HepG2 (cell line): ENCODE measurements at regions not wholly inside any gene's neighbourhood (a gene's known extent, or its start where the extent isn't known, plus 50 kb on each side); places are given as distances from the start of the nearest gene placed in this dataset.

Source experiments
- ATAC-seq: fragments of 200-7000 bp; cut with Tn5 transposase; 3 replicates; pipeline ENCODE4 v1.9.1; 2020; ENCODE audit warnings: mild to moderate bottlenecking, moderate library complexity
- BruUV-seq: library from RNA; stranded (reverse); fragments of 400-500 nt; replicated peaks from 2 replicates; lab custom pipeline; 2021; lab: Mats Ljungman, UMichigan
- CTCF ChIA-PET: fragments of 300-600 bp; formaldehyde crosslinking; extraction: SDS; loops from one replicate; lab custom pipeline; 2021; ENCODE audit warnings: low total read pairs, inconsistent platforms, low intra/inter-chr PET ratio; lab: Yijun Ruan, JAX
- POLR2A ChIA-PET: fragments of 350-600 bp; sonication (Branson Sonifier 250); formaldehyde crosslinking; loops from one replicate; lab custom pipeline; 2020; ENCODE audit warnings: antibody characterized with exemption, inconsistent platforms; lab: Yijun Ruan, JAX
- DNase-seq: peaks from one replicate; pipeline ENCODE4 v3.0.0-alpha.2; 2015; ENCODE audit warnings: low spot score
- FAIRE-seq: peaks from 3 replicates; lab custom pipeline; 2011; peaks lifted over from hg19 to GRCh38; lab: Jason Lieb, UNC
- H2AFZ ChIP-seq: one replicate; pipeline ENCODE4 v1.6.1; 2011; ENCODE audit warnings: low read length, inconsistent platforms
- H3K27ac ChIP-seq: fragments of 300-600 bp; 3 replicates; pipeline ENCODE4 v1.8.0; 2011; ENCODE audit warnings: mixed run types, mild to moderate bottlenecking, mixed read lengths, low read length, inconsistent platforms; ENCODE audit not compliant: insufficient read depth; ENCODE audit errors: extremely low read length
- H3K27me3 ChIP-seq, 2 experiments: fragments of 200-600 bp in 1 of 2; 2 replicates in 1 of 2; 3 replicates in 1 of 2; pipeline versions ENCODE4 v1.6.0 to v1.8.0; 2011; ENCODE audit warnings: low read length in 2 of 2, mild to moderate bottlenecking in 2 of 2, moderate library complexity in 2 of 2, inconsistent platforms in 1 of 2; ENCODE audit not compliant: insufficient read depth in 2 of 2, control insufficient read depth in 1 of 2
- H3K36me3 ChIP-seq, 2 experiments: fragments of 200-600 bp in 1 of 2; replicated peaks in 1 of 2; 2 replicates in 1 of 2; 3 replicates in 1 of 2; pipeline versions ENCODE4 v1.5.1 to v1.8.0; 2011; ENCODE audit warnings: low read length in 2 of 2, inconsistent platforms in 1 of 2; ENCODE audit not compliant: insufficient read depth in 2 of 2, control insufficient read depth in 1 of 2
- H3K4me1 ChIP-seq: 2 replicates; pipeline ENCODE4 v1.5.1; 2012; ENCODE audit warnings: low read length, inconsistent platforms; ENCODE audit not compliant: insufficient read depth
- H3K4me2 ChIP-seq: 2 replicates; pipeline ENCODE4 v1.6.0; 2011; ENCODE audit warnings: low read depth, low read length, inconsistent platforms
- H3K4me3 ChIP-seq, 3 experiments: fragments of 200-600 bp in 1 of 3; sonication (generic), shearing (Covaris generic) in 1 of 3; replicated peaks in 1 of 3; 2 replicates each; pipeline ENCODE4 v1.5.1; 2011 to 2016; ENCODE audit warnings: low read length in 3 of 3, inconsistent platforms in 2 of 3, low read depth in 2 of 3, mild to moderate bottlenecking in 2 of 3, control low read depth in 1 of 3, mixed read lengths in 1 of 3; ENCODE audit not compliant: insufficient read depth in 1 of 3
- H3K79me2 ChIP-seq: one replicate; pipeline ENCODE4 v1.6.1; 2011; ENCODE audit warnings: low read length, inconsistent platforms; ENCODE audit not compliant: insufficient read depth
- H3K9ac ChIP-seq: 2 replicates; pipeline ENCODE4 v1.6.0; 2011; ENCODE audit warnings: mild to moderate bottlenecking, low read depth, low read length, inconsistent platforms; ENCODE audit not compliant: insufficient read depth
- H3K9me3 ChIP-seq: 2 replicates; pipeline ENCODE4 v1.5.1; 2012; ENCODE audit warnings: mild to moderate bottlenecking, low read length
- H4K20me1 ChIP-seq: 2 replicates; pipeline ENCODE4 v1.6.0; 2011; ENCODE audit warnings: inconsistent platforms, mild to moderate bottlenecking, low read length, moderate library complexity; ENCODE audit not compliant: insufficient read depth
- PAF1 ChIP-seq: IDR thresholded peaks from 2 replicates; pipeline ENCODE4 v1.6.1; 2016; ENCODE audit warnings: missing genetic modification reagents, missing compliant biosample characterization
- SP140L ChIP-seq: sonication (generic); formaldehyde crosslinking; IDR thresholded peaks from 2 replicates; pipeline ENCODE4 v1.4.0; 2020; ENCODE audit warnings: missing genetic modification reagents, borderline replicate concordance
- ZFP37 ChIP-seq: sonication (generic); formaldehyde crosslinking; IDR thresholded peaks from 2 replicates; pipeline ENCODE4 v1.4.0; 2020; ENCODE audit warnings: missing genetic modification reagents, borderline replicate concordance
- ZNF432 ChIP-seq: sonication (generic); formaldehyde crosslinking; IDR thresholded peaks from 2 replicates; pipeline ENCODE4 v1.5.0; 2020; ENCODE audit warnings: missing genetic modification reagents, mild to moderate bottlenecking, borderline replicate concordance
- WGBS: methylation state at CpG from one replicate; pipeline ENCODE4 v1.1.6; 2017; ENCODE audit warnings: low lambda C conversion rate; 5-methylcytosine and 5-hydroxymethylcytosine counted together
- in situ Hi-C: cut with HindIII; loops from 2 replicates; pipeline ENCODE4 v1.10.0; 2017; ENCODE audit warnings: low pct_unique_long_range_greater_than_20kb; ENCODE audit not compliant: extremely low pct_ligation_motif_present
- intact Hi-C: fragments of 100-400 bp; cut with micrococcal nuclease; formaldehyde crosslinking; loops from one replicate; pipeline ENCODE4 v1.10.0; 2022; ENCODE audit not compliant: unreplicated experiment
- TF ChIP-seq, protein P1 (sequence below): sonication (generic); formaldehyde crosslinking; IDR thresholded peaks from 2 replicates; pipeline ENCODE4 v1.9.0; 2021; ENCODE audit warnings: missing genetic modification reagents, mild to moderate bottlenecking, borderline replicate concordance

GRCh38 chr6:100084991-100085364, 91.0 kb upstream of the MCHR2 start:
- Histone ChIP-seq H3K4me3 (no peak overlapping the region), H3K4me2 (no peak overlapping the region), H3K36me3 (no peaks in the 10 kb centered on the region), H3K9me3 (no peaks in the 10 kb centered on the region), H2AFZ (no peak overlapping the region), H3K9ac (no peak overlapping the region), H4K20me1 (no peaks in the 10 kb centered on the region), H3K79me2 (no peaks in the 10 kb centered on the region), H3K27ac (no peak overlapping the region), H3K27me3 (no peaks in the 10 kb centered on the region; a peak in 1 of 5 replicates), H3K4me1 (no peaks in the 10 kb centered on the region)
- in situ Hi-C loops: no loop called here
- WGBS: 0% methylated on average over 2 of the region's 2 CpGs
- TF ChIP-seq ZFP37 (CRISPR knock-in tag) (no peak), ZNF432 (CRISPR knock-in tag) (no peak), SP140L (CRISPR knock-in tag) (no peak)
- TF ChIP-seq, protein P1, sequence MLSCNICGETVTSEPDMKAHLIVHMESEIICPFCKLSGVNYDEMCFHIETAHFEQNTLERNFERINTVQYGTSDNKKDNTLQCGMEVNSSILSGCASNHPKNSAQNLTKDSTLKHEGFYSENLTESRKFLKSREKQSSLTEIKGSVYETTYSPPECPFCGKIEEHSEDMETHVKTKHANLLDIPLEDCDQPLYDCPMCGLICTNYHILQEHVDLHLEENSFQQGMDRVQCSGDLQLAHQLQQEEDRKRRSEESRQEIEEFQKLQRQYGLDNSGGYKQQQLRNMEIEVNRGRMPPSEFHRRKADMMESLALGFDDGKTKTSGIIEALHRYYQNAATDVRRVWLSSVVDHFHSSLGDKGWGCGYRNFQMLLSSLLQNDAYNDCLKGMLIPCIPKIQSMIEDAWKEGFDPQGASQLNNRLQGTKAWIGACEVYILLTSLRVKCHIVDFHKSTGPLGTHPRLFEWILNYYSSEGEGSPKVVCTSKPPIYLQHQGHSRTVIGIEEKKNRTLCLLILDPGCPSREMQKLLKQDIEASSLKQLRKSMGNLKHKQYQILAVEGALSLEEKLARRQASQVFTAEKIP (CRISPR knock-in tag): no peak
- DNase-seq: no peak
- no peak for FAIRE-seq
- ATAC-seq: no peak
- no TSS peak for BruUV-seq
- ChIA-PET POLR2A (no interaction called here), CTCF (no interaction called here)
- intact Hi-C loops: no loop called here

DNA sequence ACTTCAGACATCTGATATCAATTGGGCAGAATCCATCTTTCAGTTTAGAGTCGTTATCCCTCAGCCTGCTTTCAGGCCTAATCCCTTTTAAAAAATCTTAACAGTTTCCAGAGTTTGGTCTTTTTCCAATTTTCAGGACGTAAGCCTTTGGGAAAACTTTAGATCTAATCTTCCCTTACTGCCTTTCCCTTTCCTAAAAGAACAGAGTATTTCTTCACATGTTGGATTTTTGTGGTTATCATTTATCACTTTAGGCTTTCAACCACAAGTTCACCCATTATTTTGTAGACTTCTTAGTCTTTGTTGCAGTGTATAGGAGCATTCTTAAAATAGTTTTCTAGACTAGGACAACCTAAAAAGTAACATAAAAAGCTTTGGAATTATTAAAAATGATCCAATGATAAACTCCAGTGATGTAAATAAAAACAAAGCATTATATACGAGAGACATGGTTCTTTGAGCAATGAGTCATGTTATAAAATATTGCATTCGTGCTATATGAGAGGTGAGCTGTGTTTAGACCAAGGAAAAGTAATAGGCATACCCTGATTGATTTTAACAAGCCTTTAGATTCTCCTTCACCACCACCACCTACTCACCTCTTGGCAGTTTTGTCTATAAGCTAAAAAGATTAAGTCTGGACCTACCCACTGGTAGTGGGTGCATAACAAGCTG, 90.4 kb upstream of the MCHR2 start:
- WGBS: 3% methylated on average over 4 of the region's 4 CpGs
- in situ Hi-C loops: no loop called here
- Histone ChIP-seq H3K9me3 (no peaks in the 10 kb centered on the region), H3K27me3 (no peaks in the 10 kb centered on the region; a peak in 1 of 5 replicates), H3K36me3 (no peaks in the 10 kb centered on the region), H3K4me2 (no peak overlapping the region), H3K27ac (no peak overlapping the region), H3K4me1 (no peaks in the 10 kb centered on the region), H2AFZ (no peak overlapping the region), H3K9ac (no peak overlapping the region), H3K79me2 (no peaks in the 10 kb centered on the region), H3K4me3 (no peak overlapping the region), H4K20me1 (no peaks in the 10 kb centered on the region)
- ChIA-PET POLR2A (no interaction called here), CTCF (no interaction called here)
- ATAC-seq: no peak
- TF ChIP-seq PAF1: no peak
- FAIRE-seq: no peak
- intact Hi-C loops: no loop called here
- DNase-seq: no peak
- BruUV-seq: no TSS peak
